IPS-18a (cell line): ENCODE measurements at regions not wholly inside any gene's neighbourhood (a gene's known extent, or its start where the extent isn't known, plus 50 kb on each side); places are given as distances from the start of the nearest gene placed in this dataset.
"Not testable (repeated sequence)": the region's sequence is repeated elsewhere in the genome, so short reads cannot be mapped to it uniquely, and the experiment has no call there.

Source experiments
- H3K27ac ChIP-seq: one replicate; pipeline ENCODE4 v1.5.1; 2013; ENCODE audit warnings: low read length
- H3K27me3 ChIP-seq: one replicate; pipeline ENCODE4 v1.6.1; 2013; ENCODE audit warnings: mild to moderate bottlenecking, low read length; ENCODE audit not compliant: control insufficient read depth, insufficient read depth
- H3K36me3 ChIP-seq: one replicate; pipeline ENCODE4 v1.6.1; 2013; ENCODE audit warnings: low read depth, low read length; ENCODE audit not compliant: control insufficient read depth
- H3K4me1 ChIP-seq: one replicate; pipeline ENCODE4 v1.6.1; 2013; ENCODE audit warnings: low read depth, low read length; ENCODE audit not compliant: control insufficient read depth
- H3K4me3 ChIP-seq: one replicate; pipeline ENCODE4 v1.5.1; 2013; ENCODE audit warnings: low read length
- H3K9ac ChIP-seq: one replicate; pipeline ENCODE4 v1.6.1; 2013; ENCODE audit warnings: mild to moderate bottlenecking, low read length, moderate library complexity
- H3K9me3 ChIP-seq: one replicate; pipeline ENCODE4 v1.6.1; 2013; ENCODE audit warnings: low read depth, low read length; ENCODE audit not compliant: control insufficient read depth

- H3K9me3 ChIP-seq, result peaks cover 12% of the 10 kb centered on the region
- no peak overlapping the region for H3K4me3 ChIP-seq
- H3K27ac ChIP-seq, result no peak overlapping the region
- no peak overlapping the region for H3K9ac ChIP-seq
- no peaks in the 10 kb centered on the region for H3K36me3 ChIP-seq
- H3K4me1 ChIP-seq, result no peaks in the 10 kb centered on the region
- no peaks in the 10 kb centered on the region for H3K27me3 ChIP-seq
Observed at GRCh38 chr2:7639476-7639875, 722.3 kb downstream of the RNF144A start.

GRCh38 chr2:7641272-7641671 lies 724.1 kb downstream of the RNF144A start:
- not testable (repeated sequence) for H3K4me1 ChIP-seq, H3K27me3 ChIP-seq, H3K4me3 ChIP-seq, H3K36me3 ChIP-seq, H3K9ac ChIP-seq, H3K27ac ChIP-seq
- peaks cover 12% of the 10 kb centered on the region for H3K9me3 ChIP-seq

GRCh38 chr2:7646024-7646423 lies 728.8 kb downstream of the RNF144A start:
- Histone ChIP-seq H3K27me3 (no peaks in the 10 kb centered on the region), H3K27ac (no peak overlapping the region), H3K4me1 (no peaks in the 10 kb centered on the region), H3K4me3 (no peak overlapping the region), H3K9ac (no peak overlapping the region), H3K9me3 (peaks cover 8% of the 10 kb centered on the region), H3K36me3 (no peaks in the 10 kb centered on the region)

- H3K4me1 ChIP-seq, result no peaks in the 10 kb centered on the region
- peaks cover 1% of the 10 kb centered on the region for H3K9me3 ChIP-seq
- H3K4me3 ChIP-seq, result no peak overlapping the region
- no peaks in the 10 kb centered on the region for H3K27me3 ChIP-seq
- no peak overlapping the region for H3K27ac ChIP-seq
- H3K9ac ChIP-seq, result no peak overlapping the region
- H3K36me3 ChIP-seq, result no peaks in the 10 kb centered on the region
Observed at GRCh38 chr2:7646661-7647060, 729.4 kb downstream of the RNF144A start.

GRCh38 chr2:7648221-7648795 lies 731.1 kb downstream of the RNF144A start:
- Histone ChIP-seq H3K36me3 (no peaks in the 10 kb centered on the region), H3K4me3 (no peak overlapping the region), H3K9me3 (peaks cover 1% of the 10 kb centered on the region), H3K27me3 (no peaks in the 10 kb centered on the region), H3K27ac (no peak overlapping the region), H3K9ac (no peak overlapping the region), H3K4me1 (no peaks in the 10 kb centered on the region)

- H3K36me3 ChIP-seq, result no peaks in the 10 kb centered on the region
- no peak overlapping the region for H3K27ac ChIP-seq
- H3K9me3 ChIP-seq, result peaks cover 6% of the 10 kb centered on the region
- no peak overlapping the region for H3K9ac ChIP-seq
- no peak overlapping the region for H3K4me3 ChIP-seq
- no peaks in the 10 kb centered on the region for H3K27me3 ChIP-seq
- H3K4me1 ChIP-seq, result no peaks in the 10 kb centered on the region
Observed at GRCh38 chr2:7649461-7650228, 732.4 kb downstream of the RNF144A start.

- no peaks in the 10 kb centered on the region for H3K27me3 ChIP-seq
- peaks cover 6% of the 10 kb centered on the region for H3K9me3 ChIP-seq
- H3K36me3 ChIP-seq, result no peaks in the 10 kb centered on the region
- no peaks in the 10 kb centered on the region for H3K4me1 ChIP-seq
- no peak overlapping the region for H3K27ac ChIP-seq
- H3K4me3 ChIP-seq, result no peak overlapping the region
- no peak overlapping the region for H3K9ac ChIP-seq
Observed at GRCh38 chr2:7653617-7654016, 736.4 kb downstream of the RNF144A start.

GRCh38 chr2:7655629-7656028 lies 738.4 kb downstream of the RNF144A start:
- no peak overlapping the region for H3K9ac ChIP-seq
- H3K36me3 ChIP-seq, result no peaks in the 10 kb centered on the region
- H3K27me3 ChIP-seq, result no peaks in the 10 kb centered on the region
- H3K4me1 ChIP-seq, result no peaks in the 10 kb centered on the region
- H3K4me3 ChIP-seq, result no peak overlapping the region
- no peak overlapping the region for H3K27ac ChIP-seq
- H3K9me3 ChIP-seq, result peaks cover 6% of the 10 kb centered on the region

GRCh38 chr2:7657526-7657925 lies 740.3 kb downstream of the RNF144A start:
- H3K27ac ChIP-seq, H3K27me3 ChIP-seq, H3K9ac ChIP-seq, H3K4me1 ChIP-seq, H3K9me3 ChIP-seq, H3K4me3 ChIP-seq, H3K36me3 ChIP-seq: not testable (repeated sequence)

GRCh38 chr2:7658486-7658885 lies 741.3 kb downstream of the RNF144A start:
- Histone ChIP-seq H3K9me3 (peaks cover 3% of the 10 kb centered on the region), H3K4me3 (no peak overlapping the region)

GRCh38 chr2:7660816-7661215 lies 743.6 kb downstream of the RNF144A start:
- Histone ChIP-seq H3K27ac (no peak overlapping the region), H3K4me3 (no peak overlapping the region), H3K4me1 (no peaks in the 10 kb centered on the region), H3K36me3 (no peaks in the 10 kb centered on the region), H3K9ac (no peak overlapping the region), H3K27me3 (no peaks in the 10 kb centered on the region), H3K9me3 (no peaks in the 10 kb centered on the region)

More at GRCh38 chr2:7658486-7658885, 741.3 kb downstream of the RNF144A start:
- H3K36me3 ChIP-seq, result no peaks in the 10 kb centered on the region
- H3K27me3 ChIP-seq, result no peaks in the 10 kb centered on the region
- H3K4me1 ChIP-seq, result no peaks in the 10 kb centered on the region
- no peak overlapping the region for H3K27ac ChIP-seq
- no peak overlapping the region for H3K9ac ChIP-seq

- H3K27ac ChIP-seq, result no peak overlapping the region
- H3K4me3 ChIP-seq, result no peak overlapping the region
- no peak overlapping the region for H3K9ac ChIP-seq
- H3K36me3 ChIP-seq, result no peaks in the 10 kb centered on the region
- no peaks in the 10 kb centered on the region for H3K27me3 ChIP-seq
- no peaks in the 10 kb centered on the region for H3K9me3 ChIP-seq
- H3K4me1 ChIP-seq, result no peaks in the 10 kb centered on the region
Observed at GRCh38 chr2:7661502-7661901, 744.3 kb downstream of the RNF144A start.
